Activated naive CD4-positive, alpha-beta T cell treated with anti-CD3 and anti-CD28 coated beads for 36 hours (primary cell): ENCODE measurements at regions not wholly inside any gene's neighbourhood (a gene's known extent, or its start where the extent isn't known, plus 50 kb on each side); places are given as distances from the start of the nearest gene placed in this dataset.

Source experiments
- CTCF ChIA-PET: fragments of 350-600 bp; sonication (Branson Sonifier 250); formaldehyde crosslinking; loops from one replicate; lab custom pipeline; 2021; ENCODE audit warnings: antibody characterized with exemption; lab: Charles Lee
- DNase-seq: peaks from one replicate; pipeline ENCODE4 v3.0.0-alpha.2; 2020
- H3K27ac Mint-ChIP-seq: one replicate; pipeline ENCODE4 v1.8.0; 2021; ENCODE audit warnings: mild to moderate bottlenecking, mixed read lengths
- H3K27me3 Mint-ChIP-seq: one replicate; pipeline ENCODE4 v1.8.0; 2021; ENCODE audit warnings: low read depth, mixed read lengths
- H3K36me3 Mint-ChIP-seq: one replicate; pipeline ENCODE4 v1.8.0; 2021; ENCODE audit warnings: low read depth, mixed read lengths
- H3K4me1 Mint-ChIP-seq: one replicate; pipeline ENCODE4 v1.8.0; 2021; ENCODE audit warnings: low read depth, mixed read lengths
- H3K4me3 Mint-ChIP-seq: one replicate; pipeline ENCODE4 v1.8.0; 2021; ENCODE audit warnings: mild to moderate bottlenecking, moderate library complexity, mixed read lengths
- H3K9me3 Mint-ChIP-seq: one replicate; pipeline ENCODE4 v1.8.0; 2021; ENCODE audit warnings: mixed read lengths
- intact Hi-C: fragments of 100-400 bp; cut with micrococcal nuclease; formaldehyde crosslinking; loops from one replicate; pipeline ENCODE4 v1.15.1; 2023

GRCh38 chr6:9360881-9361280, 925.5 kb upstream of the SLC35B3 start:
- CTCF ChIA-PET: no interaction called here
- H3K27me3 Mint-ChIP-seq: no peaks in the 10 kb centered on the region
- H3K4me3 Mint-ChIP-seq: no peak overlapping the region
- H3K36me3 Mint-ChIP-seq: no peaks in the 10 kb centered on the region
- DNase-seq: no peak
- no peak overlapping the region for H3K27ac Mint-ChIP-seq
- intact Hi-C loops: no loop called here
- peaks cover 14% of the 10 kb centered on the region for H3K9me3 Mint-ChIP-seq
- no peaks in the 10 kb centered on the region for H3K4me1 Mint-ChIP-seq

DNA sequence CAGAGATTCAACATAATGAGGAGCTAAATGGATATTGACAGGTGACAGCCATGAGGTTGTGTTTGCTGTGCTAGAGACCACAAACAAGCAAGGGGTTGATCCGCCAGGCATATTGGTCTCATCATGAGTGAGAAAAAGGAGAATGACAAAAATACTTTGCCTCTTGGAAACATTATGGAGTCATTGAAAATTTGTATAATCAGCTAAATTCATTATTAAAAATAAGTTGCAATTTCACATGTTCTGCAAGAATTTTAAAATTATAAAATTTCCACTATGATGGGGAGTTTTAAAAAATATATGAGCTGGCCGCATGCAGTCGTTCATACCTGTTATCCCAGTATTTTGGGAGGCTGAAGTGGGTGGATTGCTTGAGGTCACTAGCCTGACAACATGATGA, 912.3 kb upstream of the SLC35B3 start:
- CTCF ChIA-PET: no interaction called here
- no peak overlapping the region for H3K4me3 Mint-ChIP-seq
- H3K27ac Mint-ChIP-seq: no peak overlapping the region
- H3K27me3 Mint-ChIP-seq: no peaks in the 10 kb centered on the region
- DNase-seq: no peak
- intact Hi-C loops: no loop called here
- no peaks in the 10 kb centered on the region for H3K36me3 Mint-ChIP-seq
- no peaks in the 10 kb centered on the region for H3K4me1 Mint-ChIP-seq
- H3K9me3 Mint-ChIP-seq: peaks cover 5% of the 10 kb centered on the region

GRCh38 chr6:9346923-9347322, 911.6 kb upstream of the SLC35B3 start:
- Mint-ChIP-seq H3K9me3 (peaks cover 4% of the 10 kb centered on the region), H3K36me3 (no peaks in the 10 kb centered on the region)

DNA sequence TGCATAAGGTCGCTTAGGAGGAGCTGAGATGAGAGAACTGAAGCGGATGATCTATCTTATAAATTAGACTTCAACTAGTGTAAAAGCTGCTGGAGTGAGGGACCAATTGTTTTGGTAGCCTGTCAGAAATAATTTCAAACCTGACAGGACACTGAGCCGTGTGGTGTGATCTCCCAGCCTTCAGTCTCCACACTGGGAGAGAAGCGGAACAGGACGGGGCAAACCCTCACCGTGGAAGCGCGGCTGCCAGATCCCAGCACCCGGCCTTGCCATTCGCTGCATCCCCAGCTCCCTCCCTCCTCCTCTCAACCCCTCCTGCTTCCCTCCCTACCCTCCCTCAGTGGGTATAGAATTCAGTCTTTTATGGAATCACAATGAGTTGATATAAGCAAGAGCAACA, 900.1 kb upstream of the SLC35B3 start:
- H3K4me1 Mint-ChIP-seq: no peaks in the 10 kb centered on the region
- no peaks in the 10 kb centered on the region for H3K9me3 Mint-ChIP-seq
- no peak overlapping the region for H3K27ac Mint-ChIP-seq
- no peak for DNase-seq
- H3K27me3 Mint-ChIP-seq: no peaks in the 10 kb centered on the region
- intact Hi-C loops: no loop called here
- no peaks in the 10 kb centered on the region for H3K36me3 Mint-ChIP-seq
- CTCF ChIA-PET: no interaction called here
- H3K4me3 Mint-ChIP-seq: no peak overlapping the region

More at GRCh38 chr6:9346923-9347322, 911.6 kb upstream of the SLC35B3 start:
- Mint-ChIP-seq H3K27me3 (no peaks in the 10 kb centered on the region), H3K27ac (no peak overlapping the region), H3K4me1 (no peaks in the 10 kb centered on the region), H3K4me3 (no peak overlapping the region)
- DNase-seq: no peak
- intact Hi-C loops: no loop called here
- CTCF ChIA-PET: no interaction called here

- Mint-ChIP-seq H3K36me3 (no peaks in the 10 kb centered on the region), H3K4me3 (no peak overlapping the region), H3K27me3 (no peaks in the 10 kb centered on the region), H3K4me1 (no peaks in the 10 kb centered on the region), H3K9me3 (peaks cover 3% of the 10 kb centered on the region), H3K27ac (no peak overlapping the region)
- DNase-seq: no peak
- intact Hi-C loops: no loop called here
- CTCF ChIA-PET: no interaction called here
These were observed 899.6 kb upstream of the SLC35B3 start for GRCh38 chr6:9334979-9335378.

GRCh38 chr6:9332241-9332780, 897.0 kb upstream of the SLC35B3 start:
- H3K4me3 Mint-ChIP-seq: no peak overlapping the region
- no peak for DNase-seq
- no peaks in the 10 kb centered on the region for H3K36me3 Mint-ChIP-seq
- no peak overlapping the region for H3K27ac Mint-ChIP-seq
- no peaks in the 10 kb centered on the region for H3K27me3 Mint-ChIP-seq
- CTCF ChIA-PET: no interaction called here
- H3K4me1 Mint-ChIP-seq: no peaks in the 10 kb centered on the region
- intact Hi-C loops: no loop called here
- H3K9me3 Mint-ChIP-seq: peaks cover 9% of the 10 kb centered on the region

DNA sequence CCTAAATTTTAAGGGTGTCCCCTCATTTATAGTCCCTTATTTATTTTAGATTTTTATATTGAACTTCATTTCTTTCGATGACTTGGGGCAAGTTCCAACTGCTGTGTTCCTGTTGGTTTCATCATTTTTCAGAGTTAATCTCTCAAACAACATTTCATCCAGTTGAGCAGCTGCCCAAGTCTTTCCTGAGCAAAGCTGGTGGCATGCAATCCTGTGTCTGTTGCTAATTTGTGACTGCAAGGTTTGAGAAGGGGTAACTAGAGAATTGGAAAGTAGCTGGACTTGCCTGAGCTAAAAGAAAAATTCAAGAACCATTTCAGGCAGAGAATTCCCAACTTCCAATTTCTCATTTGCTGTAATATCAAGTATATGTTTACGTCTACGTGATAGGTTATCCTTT, 881.5 kb upstream of the SLC35B3 start:
- Mint-ChIP-seq H3K9me3 (no peaks in the 10 kb centered on the region), H3K27ac (no peak overlapping the region), H3K4me3 (no peak overlapping the region), H3K4me1 (no peaks in the 10 kb centered on the region), H3K27me3 (no peaks in the 10 kb centered on the region), H3K36me3 (no peaks in the 10 kb centered on the region)
- intact Hi-C loops: no loop called here
- DNase-seq: no peak
- CTCF ChIA-PET: no interaction called here

DNA sequence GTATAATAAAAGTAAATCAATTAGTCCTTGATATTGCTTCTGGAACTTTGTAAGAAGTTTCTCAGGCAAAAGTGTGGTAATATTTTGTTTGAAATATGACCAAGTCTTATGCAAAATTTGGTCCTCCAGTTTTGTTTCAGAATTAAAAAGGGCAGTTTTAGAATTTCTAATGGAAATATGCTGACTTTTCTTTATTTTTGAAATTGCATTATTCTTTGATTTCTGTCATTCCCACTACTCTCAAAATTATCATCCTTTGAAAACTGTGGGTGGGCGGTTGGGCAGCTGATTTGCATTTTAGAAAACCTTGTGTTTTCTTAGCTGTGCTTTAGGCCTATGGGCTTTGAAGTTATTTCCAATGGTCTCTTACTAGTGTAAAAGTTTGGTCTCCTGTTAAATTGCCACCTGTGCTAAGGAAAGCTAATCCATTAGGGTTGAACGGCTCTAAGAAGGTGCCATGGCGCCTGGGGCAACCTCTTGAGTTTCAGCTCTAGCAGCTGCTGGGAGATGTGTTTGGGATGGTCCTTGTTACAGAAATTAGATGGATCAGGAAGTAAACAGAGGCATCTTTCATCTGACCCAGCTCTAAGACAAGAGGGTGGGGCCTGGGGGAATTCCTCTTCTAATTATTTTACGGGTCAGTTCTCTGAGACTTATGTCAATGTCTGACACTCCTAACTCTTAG, 880.8 kb upstream of the SLC35B3 start:
- DNase-seq: no peak
- no peak overlapping the region for H3K27ac Mint-ChIP-seq
- no peaks in the 10 kb centered on the region for H3K36me3 Mint-ChIP-seq
- H3K4me3 Mint-ChIP-seq: no peak overlapping the region
- no peaks in the 10 kb centered on the region for H3K27me3 Mint-ChIP-seq
- H3K9me3 Mint-ChIP-seq: no peaks in the 10 kb centered on the region
- CTCF ChIA-PET: no interaction called here
- intact Hi-C loops: no loop called here
- no peaks in the 10 kb centered on the region for H3K4me1 Mint-ChIP-seq

GRCh38 chr6:9308284-9308683, 872.9 kb upstream of the SLC35B3 start:
- Mint-ChIP-seq H3K27ac (no peak overlapping the region), H3K4me1 (no peaks in the 10 kb centered on the region), H3K9me3 (peaks cover 2% of the 10 kb centered on the region), H3K27me3 (no peaks in the 10 kb centered on the region), H3K4me3 (no peak overlapping the region), H3K36me3 (no peaks in the 10 kb centered on the region)
- intact Hi-C loops: no loop called here
- CTCF ChIA-PET: no interaction called here
- no peak for DNase-seq

GRCh38 chr6:9307786-9308185, 872.4 kb upstream of the SLC35B3 start:
- Mint-ChIP-seq H3K27ac (no peak overlapping the region), H3K9me3 (peaks cover 2% of the 10 kb centered on the region), H3K4me1 (no peaks in the 10 kb centered on the region), H3K36me3 (no peaks in the 10 kb centered on the region), H3K4me3 (no peak overlapping the region), H3K27me3 (no peaks in the 10 kb centered on the region)
- no peak for DNase-seq
- intact Hi-C loops: no loop called here
- CTCF ChIA-PET: no interaction called here

DNA sequence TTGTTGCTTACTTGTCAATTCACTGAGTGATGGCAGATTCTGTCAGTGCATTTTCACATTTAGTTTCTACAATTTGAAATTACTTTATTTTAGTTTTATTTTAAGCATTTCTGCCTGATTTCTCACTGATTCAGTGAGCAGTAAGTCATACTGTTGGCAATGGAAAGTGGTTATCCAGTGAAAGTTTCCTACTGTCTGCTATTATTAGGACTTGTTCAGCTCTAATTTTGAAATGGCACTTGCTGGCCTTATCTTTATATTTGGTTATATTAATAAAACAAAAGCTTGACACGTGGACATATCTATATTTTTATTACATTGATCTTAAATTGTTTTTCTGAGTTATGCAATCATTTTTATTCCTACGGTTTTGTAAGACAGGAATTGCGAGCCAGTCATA, 871.8 kb upstream of the SLC35B3 start:
- no peaks in the 10 kb centered on the region for H3K36me3 Mint-ChIP-seq
- H3K4me1 Mint-ChIP-seq: no peaks in the 10 kb centered on the region
- no peaks in the 10 kb centered on the region for H3K27me3 Mint-ChIP-seq
- peaks cover 2% of the 10 kb centered on the region for H3K9me3 Mint-ChIP-seq
- DNase-seq: no peak
- intact Hi-C loops: no loop called here
- CTCF ChIA-PET: interaction anchor here (0.7 kb wide), 1 partner anchor 178 kb away, joined by 3 read pairs; no protein-coding TSS in a partner anchor
- no peak overlapping the region for H3K27ac Mint-ChIP-seq
- H3K4me3 Mint-ChIP-seq: no peak overlapping the region

DNA sequence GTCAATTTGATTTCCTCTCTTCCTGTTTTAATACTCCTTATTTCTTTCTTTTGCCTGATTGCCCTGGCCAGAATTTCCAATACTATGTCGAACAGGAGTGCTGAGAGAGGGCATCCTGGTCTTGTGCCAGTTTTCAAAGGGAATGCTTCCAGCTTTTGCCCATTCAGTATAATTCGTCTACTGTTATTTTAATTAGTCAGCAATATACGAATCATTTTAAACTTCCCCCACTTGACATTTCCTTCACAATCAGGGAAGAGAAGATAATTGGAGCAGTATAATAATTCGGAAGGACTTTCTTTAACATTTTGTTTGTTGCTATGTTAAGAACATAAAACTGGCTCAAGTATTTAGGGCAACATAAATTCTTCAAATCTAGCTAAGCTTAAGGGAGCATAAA, 860.3 kb upstream of the SLC35B3 start:
- CTCF ChIA-PET: interaction anchor here (0.6 kb wide), 1 partner anchor 11 kb away, joined by 3 read pairs; no protein-coding TSS in a partner anchor
- H3K4me3 Mint-ChIP-seq: no peak overlapping the region
- peaks cover 14% of the 10 kb centered on the region for H3K9me3 Mint-ChIP-seq
- H3K27me3 Mint-ChIP-seq: no peaks in the 10 kb centered on the region
- DNase-seq: no peak
- intact Hi-C loops: no loop called here
- no peaks in the 10 kb centered on the region for H3K4me1 Mint-ChIP-seq
- no peak overlapping the region for H3K27ac Mint-ChIP-seq
- H3K36me3 Mint-ChIP-seq: no peaks in the 10 kb centered on the region

- CTCF ChIA-PET: no interaction called here
- H3K36me3 Mint-ChIP-seq: no peaks in the 10 kb centered on the region
- no peak for DNase-seq
- no peak overlapping the region for H3K27ac Mint-ChIP-seq
- peaks cover 14% of the 10 kb centered on the region for H3K9me3 Mint-ChIP-seq
- no peak overlapping the region for H3K4me3 Mint-ChIP-seq
- no peaks in the 10 kb centered on the region for H3K4me1 Mint-ChIP-seq
- intact Hi-C loops: no loop called here
- H3K27me3 Mint-ChIP-seq: no peaks in the 10 kb centered on the region
These were observed 857.6 kb upstream of the SLC35B3 start for GRCh38 chr6:9292975-9293374.
